ENCODE measurements at regions not wholly inside any gene's neighbourhood (a gene's known extent, or its start where the extent isn't known, plus 50 kb on each side); places are given as distances from the start of the nearest gene placed in this dataset.
"Not testable (repeated sequence)": the region's sequence is repeated elsewhere in the genome, so short reads cannot be mapped to it uniquely, and the experiment has no call there.

DNA sequence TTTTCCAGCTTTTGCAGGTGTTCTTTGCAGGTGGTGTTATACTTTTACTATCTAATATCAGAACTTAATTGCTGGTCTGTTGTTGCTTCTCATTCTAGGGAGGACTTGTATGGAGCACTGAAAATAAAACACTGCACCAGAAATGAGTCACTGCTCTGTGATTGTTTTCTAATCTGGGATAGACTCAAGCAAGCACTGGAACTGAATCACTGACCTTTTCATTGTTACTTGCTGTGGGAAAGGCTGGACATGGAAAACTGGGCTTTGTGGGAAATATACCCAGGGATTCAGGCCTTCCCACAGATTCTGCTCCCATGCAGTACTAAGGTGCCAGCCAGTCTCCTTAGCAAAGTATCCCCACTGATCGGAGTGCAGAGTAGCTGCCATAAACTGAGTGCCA lies 470.0 kb upstream of the GCFC2 start:
- in situ Hi-C loops (cut with MboI; ENCODE audit: low sequenced_read_pairs), result no loop called here

DNA sequence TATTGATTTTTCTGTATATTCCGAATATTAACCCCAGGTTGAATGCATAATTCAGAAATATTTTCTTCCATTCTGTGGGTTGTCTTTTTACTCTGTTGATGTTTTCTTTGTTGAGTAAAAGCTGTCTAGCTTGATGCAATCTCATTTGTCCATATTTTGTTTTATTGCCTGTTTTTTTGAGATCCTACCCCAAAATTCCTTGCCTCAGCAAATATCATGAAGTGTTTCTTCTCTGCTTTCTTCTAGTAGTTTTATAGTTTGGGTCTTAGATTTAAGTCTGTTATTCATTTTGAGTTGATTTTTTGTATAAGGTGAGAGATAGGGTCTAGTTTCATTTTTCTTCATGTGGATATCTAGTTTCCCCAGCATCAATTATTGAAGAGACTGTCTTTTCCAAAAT lies 467.9 kb upstream of the GCFC2 start:
- in situ Hi-C loops (cut with MboI; ENCODE audit: low sequenced_read_pairs), result no loop called here

DNA sequence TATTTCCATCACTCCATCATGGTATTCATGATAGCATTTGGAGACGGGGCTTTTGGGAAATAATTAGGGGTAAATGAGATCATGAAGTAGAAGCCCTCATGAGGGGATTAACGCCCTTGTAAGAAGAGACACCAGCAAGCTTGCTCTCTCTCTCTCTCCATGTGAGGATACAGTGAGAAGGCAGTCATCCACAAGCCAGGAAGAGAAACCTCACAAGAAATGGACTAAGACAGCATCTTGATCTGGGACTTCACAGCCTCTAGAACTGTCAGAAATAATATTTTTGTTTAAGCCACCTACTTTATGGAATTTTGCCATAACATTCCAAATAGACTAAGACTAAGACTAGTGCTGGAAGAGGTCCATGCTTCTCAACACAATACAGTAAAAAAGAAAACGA lies 464.6 kb upstream of the GCFC2 start:
- in situ Hi-C loops (cut with MboI; ENCODE audit: low sequenced_read_pairs), result no loop called here

DNA sequence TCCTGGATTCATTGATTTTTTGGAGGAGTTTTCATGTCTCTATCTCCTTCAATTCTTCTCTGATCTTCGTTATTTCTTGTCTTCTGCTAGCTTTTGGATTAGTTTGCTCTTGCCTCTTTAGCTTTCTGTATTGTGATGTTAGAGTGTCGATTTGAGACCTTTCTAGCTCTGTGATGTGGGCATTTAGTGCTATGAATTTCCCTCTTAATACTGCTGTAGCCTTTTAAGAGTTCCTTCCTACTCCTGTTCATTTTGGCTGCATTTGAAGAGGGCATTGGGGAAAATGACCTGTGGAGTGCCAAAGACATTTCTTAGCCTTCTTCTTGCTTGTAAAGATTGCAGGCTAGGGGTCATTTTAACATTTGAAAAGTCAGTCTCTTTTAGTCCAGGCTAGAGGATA lies 463.8 kb upstream of the GCFC2 start:
- in situ Hi-C loops (cut with MboI; ENCODE audit: low sequenced_read_pairs), result no loop called here

DNA sequence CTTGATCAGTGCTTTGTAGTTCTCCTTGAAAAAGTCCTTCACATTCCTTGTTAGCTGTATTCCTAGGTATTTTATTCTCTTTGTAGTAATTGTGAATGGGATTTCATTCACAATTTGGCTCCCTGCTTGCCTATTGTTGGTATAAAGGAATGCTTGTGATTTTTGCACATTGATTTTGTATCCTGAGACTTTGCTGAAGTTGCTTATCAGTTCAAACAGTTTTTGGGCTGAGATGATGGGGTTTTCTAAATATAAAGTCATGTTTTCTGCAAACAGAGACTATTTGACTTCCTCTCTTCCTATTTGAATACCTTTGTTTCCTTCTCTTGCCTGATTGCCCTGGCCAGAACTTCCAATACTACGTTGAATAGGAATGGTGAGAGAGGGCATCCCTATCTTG lies 462.5 kb upstream of the GCFC2 start:
- in situ Hi-C loops (cut with MboI; ENCODE audit: low sequenced_read_pairs), result not testable (repeated sequence)

DNA sequence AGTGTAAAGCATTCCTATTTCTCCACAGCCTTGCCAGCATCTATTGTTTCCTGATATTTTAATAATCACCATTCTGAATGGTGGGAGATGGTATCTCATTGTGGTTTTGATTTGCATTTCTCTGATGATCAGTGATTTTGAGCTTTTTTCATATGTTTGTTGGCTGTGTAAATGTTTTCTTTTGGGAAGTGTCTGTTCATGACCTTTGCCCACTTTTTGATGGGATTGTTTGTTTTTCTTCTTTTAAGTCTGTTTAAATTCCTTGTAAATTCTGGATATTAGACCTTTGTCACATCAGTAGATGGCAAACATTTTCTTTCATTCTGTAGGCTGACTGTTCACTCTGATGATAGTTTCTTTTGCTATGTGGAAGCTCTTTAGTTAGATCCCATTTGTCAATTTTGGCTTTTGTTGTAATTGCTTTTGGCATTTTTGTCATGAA lies 461.5 kb upstream of the GCFC2 start:
- in situ Hi-C loops (cut with MboI; ENCODE audit: low sequenced_read_pairs), result not testable (repeated sequence)

DNA sequence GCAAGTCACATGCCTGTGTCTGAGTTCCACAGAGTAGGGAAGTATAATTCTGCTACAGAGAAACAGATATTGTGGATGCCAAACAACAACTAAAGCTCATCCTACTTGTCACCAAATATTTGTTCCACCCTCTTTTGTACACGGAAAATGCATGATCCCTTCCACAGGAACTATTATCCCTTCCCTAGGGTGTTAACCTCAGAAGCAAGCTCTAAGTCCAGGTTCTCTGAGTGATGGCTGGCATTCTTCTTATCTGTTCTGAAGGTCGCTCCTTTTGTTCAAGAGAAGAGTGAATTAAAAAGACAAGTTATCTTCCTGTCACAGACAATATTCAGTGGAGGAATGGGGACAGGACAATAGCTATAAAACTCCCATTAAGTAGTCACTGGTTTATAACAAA lies 460.1 kb upstream of the GCFC2 start:
- in situ Hi-C loops (cut with MboI; ENCODE audit: low sequenced_read_pairs), result no loop called here

DNA sequence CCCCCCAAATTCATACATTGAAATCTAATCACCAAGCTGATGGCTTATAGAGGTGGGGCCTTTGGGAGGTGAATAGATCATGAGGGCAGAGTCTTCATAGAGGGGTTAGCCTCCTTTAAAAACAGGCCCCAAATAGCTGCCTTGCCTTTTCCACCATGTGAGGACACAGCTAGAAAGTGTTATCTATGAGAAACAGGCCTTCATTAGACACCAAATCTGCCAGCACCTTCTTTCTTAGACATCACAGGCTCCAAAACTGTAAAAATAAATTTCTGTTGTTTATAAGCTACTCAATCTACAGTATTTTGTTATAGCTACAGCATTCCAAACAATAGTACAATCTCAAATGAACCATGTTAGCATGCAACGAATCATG lies 459.3 kb upstream of the GCFC2 start:
- in situ Hi-C loops (cut with MboI; ENCODE audit: low sequenced_read_pairs), result no loop called here

DNA sequence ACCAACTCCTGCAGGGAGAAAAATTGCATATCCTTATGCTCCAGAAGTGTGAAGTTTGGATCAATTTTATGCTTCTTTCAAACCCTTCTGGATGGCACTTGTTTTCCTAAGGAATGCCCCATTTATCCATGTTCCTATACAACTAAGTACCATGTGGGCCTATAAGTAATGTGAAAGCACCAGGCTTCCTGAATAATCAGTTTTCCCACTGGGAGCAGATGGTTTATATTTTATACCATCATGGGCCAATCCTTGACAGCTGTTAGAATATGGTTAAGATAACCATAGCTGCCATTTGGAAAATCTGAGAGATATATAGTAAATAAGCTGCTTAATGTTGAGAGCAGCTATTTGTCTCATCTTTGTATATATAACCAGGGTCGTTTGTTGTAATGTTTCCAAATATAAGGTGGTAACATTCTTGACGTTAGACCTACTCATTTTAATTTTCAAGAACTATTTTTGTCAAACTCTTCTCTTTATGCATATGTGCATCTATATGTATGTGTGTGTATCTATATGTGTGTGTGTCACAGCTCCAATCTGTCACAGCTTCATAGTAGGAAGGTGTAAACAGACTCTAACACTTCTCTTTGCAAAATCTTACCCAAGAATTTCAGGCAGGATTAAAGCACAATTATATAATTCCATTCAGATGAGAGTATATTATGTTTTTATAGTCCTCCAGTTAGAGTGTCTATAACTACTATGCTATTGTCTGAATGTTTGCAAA lies 458.7 kb upstream of the GCFC2 start:
- in situ Hi-C loops (cut with MboI; ENCODE audit: low sequenced_read_pairs), result no loop called here

DNA sequence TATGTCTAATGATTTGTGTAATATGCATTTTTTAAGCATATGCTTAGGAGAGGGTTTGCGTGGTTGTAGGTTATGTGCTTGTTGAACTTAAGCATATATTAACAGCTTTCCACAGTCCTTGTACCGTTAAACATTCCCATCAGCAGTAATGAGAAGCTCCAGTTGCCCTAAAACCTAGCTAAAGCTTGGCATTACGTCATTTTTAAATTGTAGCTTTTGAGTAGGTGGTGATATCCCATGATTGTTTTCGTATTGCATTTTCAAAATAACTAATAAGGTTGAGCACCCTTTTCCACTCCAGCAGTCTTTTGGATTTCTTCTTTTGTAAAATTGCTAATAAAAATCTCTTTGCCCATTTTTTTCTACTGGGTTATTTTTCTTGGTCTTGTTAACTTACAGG lies 453.1 kb upstream of the GCFC2 start:
- in situ Hi-C loops (cut with MboI; ENCODE audit: low sequenced_read_pairs), result no loop called here

DNA sequence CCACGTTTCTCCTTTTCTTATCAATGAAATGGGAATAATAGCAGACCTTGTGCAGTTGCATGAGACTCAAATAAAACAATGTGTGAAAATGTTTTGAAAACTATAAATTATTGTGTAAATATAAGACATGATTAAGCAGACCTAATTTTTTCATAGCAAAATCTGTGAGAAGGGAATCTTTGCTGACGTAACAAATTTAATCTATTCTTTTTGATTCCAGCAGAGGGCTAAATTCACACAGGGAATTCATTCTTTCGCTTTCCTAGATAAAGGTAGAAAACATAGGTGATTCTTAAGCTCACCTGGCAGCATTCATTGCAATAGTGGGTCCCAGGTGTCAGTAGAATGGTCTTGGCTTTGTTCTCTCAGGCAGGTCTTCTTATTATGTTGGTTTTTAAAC lies 450.0 kb upstream of the GCFC2 start:
- in situ Hi-C loops (cut with MboI; ENCODE audit: low sequenced_read_pairs), result no loop called here

DNA sequence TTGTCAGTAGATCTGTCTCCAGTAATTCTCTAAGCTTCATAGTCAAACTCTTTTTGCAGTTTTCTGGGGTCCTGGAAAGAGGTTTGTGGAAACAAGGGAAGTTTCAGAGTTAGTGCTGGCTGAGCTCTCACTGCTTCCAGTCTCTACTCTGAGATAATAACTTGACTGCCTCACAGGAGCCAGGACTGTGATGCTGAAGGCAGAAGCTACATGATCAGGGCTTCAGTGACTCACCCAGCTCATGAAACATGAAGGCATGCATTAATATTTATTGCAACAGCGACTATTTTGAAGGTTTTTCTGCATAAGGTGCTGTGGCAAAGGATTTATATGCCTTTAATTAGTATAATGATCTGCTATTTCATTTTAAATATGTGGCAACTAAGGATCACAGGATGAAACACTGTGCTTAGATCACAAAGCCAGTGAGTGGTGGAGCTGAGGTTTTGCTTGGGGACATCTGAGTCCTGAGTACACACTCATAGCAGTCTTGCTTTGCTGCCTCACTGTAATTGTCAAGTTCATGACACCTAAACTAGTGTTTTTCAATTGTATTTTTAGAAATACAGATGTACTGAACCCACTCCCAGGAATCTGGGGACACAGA lies 448.4 kb upstream of the GCFC2 start:
- in situ Hi-C loops (cut with MboI; ENCODE audit: low sequenced_read_pairs), result no loop called here

DNA sequence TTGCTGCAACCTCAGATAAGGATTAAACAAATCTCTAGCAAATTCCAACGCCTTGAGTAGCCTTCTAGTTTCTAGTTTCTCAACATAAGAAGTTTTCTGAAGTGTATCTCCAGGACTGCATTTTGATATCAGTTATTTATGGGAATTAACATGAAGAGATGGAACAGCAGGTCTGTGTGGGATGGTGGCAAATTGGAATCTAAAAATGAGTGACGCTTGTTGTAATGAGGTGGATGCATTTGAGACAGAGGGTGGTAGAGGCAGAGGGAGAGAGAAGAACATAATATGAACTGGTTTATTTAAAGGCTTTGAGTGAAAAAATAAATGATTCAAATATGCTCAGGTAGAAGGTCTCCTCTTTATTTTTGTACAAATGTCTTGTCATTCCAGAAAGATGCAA lies 446.8 kb upstream of the GCFC2 start:
- in situ Hi-C loops (cut with MboI; ENCODE audit: low sequenced_read_pairs), result no loop called here

DNA sequence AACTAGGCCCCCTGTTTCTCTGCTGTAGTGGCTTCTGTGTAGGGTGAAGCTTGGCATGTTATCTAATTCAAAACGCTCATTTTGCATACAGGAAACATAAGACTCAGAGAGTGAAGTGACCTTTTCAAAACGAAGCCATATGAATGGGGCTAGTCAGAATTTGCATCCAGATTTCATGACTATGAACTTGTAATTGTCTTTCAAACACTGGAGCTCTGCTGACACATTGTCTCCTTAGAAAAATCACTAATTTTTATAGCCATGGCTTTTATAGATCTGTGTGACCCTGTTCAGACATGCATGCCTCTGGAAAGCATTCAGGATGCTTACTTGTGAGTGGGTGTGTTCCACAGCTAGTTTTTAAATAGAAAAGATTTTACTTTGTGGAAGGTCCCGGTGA lies 444.3 kb upstream of the GCFC2 start:
- in situ Hi-C loops (cut with MboI; ENCODE audit: low sequenced_read_pairs), result no loop called here

DNA sequence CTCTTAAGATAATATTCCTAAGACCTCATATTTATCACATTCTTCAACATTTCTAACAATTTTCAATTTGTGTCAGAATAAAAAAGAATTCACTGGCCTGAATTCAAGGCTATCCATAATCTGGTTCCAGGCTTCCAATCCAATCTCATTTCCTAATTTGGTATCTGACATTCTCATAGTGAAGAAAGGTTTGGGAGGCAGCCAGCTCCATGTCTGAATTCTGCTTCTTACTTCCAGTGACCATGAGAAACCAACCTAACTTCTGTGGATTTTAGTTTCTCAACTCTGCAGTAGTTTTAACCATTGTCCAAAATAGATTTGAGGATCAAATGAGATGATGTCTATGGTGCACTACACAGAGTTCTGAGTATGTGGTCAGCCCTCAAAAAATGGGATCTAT lies 439.1 kb upstream of the GCFC2 start:
- in situ Hi-C loops (cut with MboI; ENCODE audit: low sequenced_read_pairs), result no loop called here

DNA sequence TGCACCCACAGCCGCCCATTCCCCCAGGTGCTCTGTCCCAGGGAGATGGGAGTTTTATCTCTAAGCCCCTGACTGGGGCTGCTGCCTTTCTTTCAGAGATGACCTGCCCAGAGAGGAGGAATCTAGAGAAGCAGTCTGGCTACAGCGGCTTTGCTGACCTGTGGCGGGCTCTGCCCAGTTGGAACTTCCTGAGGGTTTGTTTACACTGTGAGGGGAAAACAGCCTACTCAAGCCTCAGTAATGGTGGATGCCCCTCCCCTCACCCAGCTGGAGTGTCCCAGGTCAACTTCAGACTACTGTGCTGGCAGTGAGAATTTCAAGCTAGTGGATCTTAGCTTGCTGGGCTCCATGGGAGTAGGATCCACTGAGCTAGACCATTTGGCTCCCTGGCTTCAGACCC lies 428.6 kb upstream of the GCFC2 start:
- in situ Hi-C loops (cut with MboI; ENCODE audit: low sequenced_read_pairs), result not testable (repeated sequence)

DNA sequence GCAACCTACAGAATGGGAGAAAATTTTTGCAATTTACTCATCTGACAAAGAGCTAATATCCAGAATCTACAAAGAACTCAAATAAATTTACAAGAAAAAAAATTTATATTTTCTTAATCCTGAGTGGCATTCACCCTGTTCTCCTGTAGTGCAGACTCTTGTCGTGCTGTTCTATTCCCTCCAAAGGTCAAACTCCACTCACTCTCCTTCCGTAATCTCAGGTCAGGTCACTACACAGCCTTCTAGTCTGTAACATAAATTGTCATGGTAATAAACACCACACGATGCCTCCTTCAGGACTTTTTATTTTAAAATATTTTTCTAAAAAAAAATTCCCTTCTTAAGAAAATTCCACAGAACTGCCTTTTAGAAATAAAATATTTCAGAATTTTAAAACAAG lies 417.9 kb upstream of the GCFC2 start:
- in situ Hi-C loops (cut with MboI; ENCODE audit: low sequenced_read_pairs), result no loop called here

DNA sequence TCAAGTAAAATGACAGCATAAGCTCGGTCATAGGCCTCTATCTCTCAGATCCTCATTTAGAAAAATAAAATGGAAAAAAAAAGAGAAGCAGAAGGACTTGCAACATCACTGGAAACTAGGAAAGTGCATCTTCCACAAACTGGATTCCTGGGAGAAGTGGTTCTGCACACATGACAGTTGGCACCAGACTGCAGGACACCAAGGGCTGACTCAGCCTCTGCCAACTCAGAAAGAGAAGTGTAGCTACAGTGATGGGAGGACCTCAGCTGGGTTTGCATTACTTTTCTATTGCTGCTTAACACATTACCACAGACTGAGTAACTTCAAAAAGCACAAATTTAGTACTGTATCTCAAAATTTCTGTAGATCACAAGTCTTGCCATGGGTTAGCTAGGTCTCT lies 409.5 kb upstream of the GCFC2 start:
- in situ Hi-C loops (cut with MboI; ENCODE audit: low sequenced_read_pairs), result no loop called here

DNA sequence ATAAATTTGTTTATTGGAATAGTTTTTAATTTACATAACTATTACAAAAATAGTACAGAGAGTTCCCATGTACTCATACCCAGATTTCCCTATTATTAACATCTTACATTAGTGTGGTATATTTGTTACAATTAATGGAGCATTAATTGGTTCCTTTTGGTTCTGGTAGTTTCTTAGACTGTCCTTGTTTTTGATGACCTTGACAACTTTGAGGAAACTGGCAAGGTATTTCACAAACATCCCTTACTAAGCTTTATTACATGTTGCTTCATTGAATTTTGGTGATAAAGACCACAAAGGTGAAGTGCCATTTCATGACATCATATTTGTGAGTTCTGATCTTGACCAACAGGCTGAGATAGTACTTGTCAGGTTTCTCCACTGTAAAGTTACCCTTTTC lies 379.0 kb upstream of the GCFC2 start:
- in situ Hi-C loops (cut with MboI; ENCODE audit: low sequenced_read_pairs), result no loop called here

DNA sequence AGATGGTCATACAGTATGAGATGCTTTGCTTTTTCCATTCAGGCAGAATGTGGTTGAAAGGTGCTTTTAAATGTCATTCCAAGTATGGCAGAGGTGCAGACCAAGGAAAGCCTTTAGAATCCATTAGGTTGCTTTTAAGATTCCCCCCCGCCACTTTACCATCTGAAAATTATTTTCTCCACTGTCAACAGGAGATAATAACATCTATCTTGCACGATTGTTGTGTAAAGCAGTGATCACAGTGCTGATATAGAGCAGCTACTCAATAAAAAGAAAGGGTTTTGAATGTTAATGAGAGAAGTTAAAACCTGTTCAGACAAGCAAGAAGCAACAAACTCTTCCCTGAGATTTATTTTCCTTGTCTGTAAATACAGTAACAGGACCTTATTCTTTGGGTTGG lies 372.5 kb upstream of the GCFC2 start:
- in situ Hi-C loops (cut with MboI; ENCODE audit: low sequenced_read_pairs), result no loop called here

DNA sequence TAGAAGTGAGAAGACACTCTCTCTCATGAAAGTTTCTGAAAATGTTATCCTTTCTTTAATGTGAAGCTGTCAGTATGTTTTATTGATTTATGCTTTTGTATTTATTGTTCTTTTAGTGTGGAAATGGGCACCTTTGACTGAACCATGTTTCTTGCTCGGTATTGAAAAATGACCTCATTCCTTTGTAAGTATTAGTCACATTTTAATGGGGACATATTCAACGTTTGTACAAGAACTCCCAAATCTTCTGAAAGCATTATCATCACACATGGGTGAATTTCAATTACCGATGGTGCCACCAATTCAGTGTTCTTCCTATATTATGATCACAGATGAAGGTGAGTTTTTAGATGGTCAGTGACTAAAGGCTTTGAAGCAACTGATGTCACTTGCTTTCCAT lies 371.8 kb upstream of the GCFC2 start:
- in situ Hi-C loops (cut with MboI; ENCODE audit: low sequenced_read_pairs), result no loop called here

DNA sequence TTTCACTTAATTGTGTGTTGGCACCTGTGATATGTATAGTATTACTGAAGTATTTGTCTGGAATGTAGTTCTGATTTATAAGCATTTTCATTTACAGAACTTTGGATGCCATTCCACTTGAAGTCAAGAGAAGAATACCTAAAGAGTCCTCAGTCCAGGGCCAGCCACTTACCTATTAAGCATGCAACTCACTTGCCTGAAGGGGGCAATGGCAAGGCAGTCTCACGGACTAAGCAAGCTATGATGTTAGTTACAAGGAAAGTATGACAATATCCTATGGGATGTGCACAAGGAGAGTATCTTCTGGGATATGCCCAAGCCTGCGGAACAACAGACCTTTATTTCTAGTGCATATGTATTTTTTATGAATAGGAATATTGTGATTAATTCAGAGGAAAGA lies 369.4 kb upstream of the GCFC2 start:
- in situ Hi-C loops (cut with MboI; ENCODE audit: low sequenced_read_pairs), result no loop called here

DNA sequence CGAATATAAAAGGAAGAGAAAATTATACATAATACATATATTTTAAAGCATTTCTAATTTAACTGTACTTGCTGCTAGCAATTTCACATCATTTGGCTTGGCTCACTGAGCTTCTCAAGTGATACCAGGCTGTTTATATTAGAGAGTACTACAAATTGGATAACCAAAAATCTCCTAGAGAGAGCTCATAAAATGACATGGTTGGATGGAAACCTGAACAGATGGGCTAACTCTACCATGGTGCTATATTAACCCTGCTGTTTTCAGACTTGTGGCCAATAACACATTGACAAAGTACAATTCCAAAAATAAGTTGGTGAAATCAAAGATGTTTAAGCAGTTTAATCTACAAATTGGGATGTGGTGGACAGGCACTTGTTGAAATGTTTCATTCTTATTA lies 364.4 kb upstream of the GCFC2 start:
- in situ Hi-C loops (cut with MboI; ENCODE audit: low sequenced_read_pairs), result no loop called here
